ENCODE measurements at regions not wholly inside any gene's neighbourhood (a gene's known extent, or its start where the extent isn't known, plus 50 kb on each side); places are given as distances from the start of the nearest gene placed in this dataset.

DNA sequence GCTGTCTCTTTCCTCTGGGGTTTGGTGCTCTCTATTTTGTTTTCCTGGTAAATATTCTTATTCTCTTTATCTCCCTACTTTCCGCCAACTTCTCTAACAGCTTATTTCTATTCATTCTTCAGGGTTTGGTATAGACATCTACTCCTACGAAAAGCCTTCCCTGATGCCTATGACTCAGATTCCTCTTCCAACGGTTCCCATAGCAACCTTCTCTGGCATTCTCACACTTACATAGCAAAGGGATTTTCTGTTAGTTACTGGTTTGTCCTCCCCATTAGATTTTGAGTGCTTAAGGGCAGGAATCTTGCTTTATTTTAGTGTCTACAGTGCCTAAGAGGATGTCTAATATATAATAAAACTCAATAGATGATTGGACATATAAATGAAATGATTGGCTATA is 407.6 kb upstream of the DEPDC1 start:
- H3K4me3 ChIP-seq, result no peak overlapping the region
- intact Hi-C loops (cut with DNase I; ENCODE audit: low total_unique reads), result no loop called here

DNA sequence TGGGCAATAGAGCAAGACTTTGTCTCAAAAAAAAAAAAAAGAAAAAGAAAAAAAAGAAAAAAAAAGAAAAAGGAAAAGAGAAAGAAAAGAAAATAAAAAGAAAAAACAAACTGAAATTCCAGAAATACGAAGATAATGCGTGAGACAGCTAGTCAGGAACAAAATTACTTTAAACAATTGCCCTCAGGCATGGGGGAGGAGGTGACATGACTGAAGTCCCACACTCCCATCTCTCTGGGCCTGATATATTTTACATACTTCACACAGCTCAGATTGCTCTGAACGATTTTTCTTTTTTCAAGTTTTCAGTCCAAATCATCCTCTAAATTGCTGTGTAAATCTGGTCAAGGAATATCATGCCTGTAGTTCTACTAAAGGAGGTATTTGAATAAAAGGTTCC is 409.5 kb upstream of the DEPDC1 start:
- 75 to 83% (median 76%) methylated on average over 3 of the region's 3 CpGs for WGBS, 5 donors
- Histone ChIP-seq H3K36me3 (no peaks in the 10 kb centered on the region), H3K9me3 (peaks cover 0 to 22% (median 12%) of the 10 kb centered on the region in 8 donors), H3K4me1 (no peaks in the 10 kb centered on the region), H3K27me3 (replicated peaks in 1 of 7) (no peaks in the 10 kb centered on the region), H3K4me3 (no peak overlapping the region), H3K27ac (no peak overlapping the region)
- intact Hi-C loops (cut with DNase I; ENCODE audit: low total_unique reads), result no loop called here
- TF ChIP-seq POLR2A (IDR thresholded peaks at IDR 0.05), result no peak
- TF ChIP-seq, protein P1, sequence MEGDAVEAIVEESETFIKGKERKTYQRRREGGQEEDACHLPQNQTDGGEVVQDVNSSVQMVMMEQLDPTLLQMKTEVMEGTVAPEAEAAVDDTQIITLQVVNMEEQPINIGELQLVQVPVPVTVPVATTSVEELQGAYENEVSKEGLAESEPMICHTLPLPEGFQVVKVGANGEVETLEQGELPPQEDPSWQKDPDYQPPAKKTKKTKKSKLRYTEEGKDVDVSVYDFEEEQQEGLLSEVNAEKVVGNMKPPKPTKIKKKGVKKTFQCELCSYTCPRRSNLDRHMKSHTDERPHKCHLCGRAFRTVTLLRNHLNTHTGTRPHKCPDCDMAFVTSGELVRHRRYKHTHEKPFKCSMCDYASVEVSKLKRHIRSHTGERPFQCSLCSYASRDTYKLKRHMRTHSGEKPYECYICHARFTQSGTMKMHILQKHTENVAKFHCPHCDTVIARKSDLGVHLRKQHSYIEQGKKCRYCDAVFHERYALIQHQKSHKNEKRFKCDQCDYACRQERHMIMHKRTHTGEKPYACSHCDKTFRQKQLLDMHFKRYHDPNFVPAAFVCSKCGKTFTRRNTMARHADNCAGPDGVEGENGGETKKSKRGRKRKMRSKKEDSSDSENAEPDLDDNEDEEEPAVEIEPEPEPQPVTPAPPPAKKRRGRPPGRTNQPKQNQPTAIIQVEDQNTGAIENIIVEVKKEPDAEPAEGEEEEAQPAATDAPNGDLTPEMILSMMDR (IDR thresholded peaks at IDR 0.05 in 8 of 11, conservative IDR thresholded peaks at IDR 0.05 in 3 of 11), result no peak
- no peak for TF ChIP-seq POLR2AphosphoS5 (IDR thresholded peaks at IDR 0.05)
- DNase-seq, result no peak

More for the DNA sequence above, 407.6 kb upstream of the DEPDC1 start:
- TF ChIP-seq, protein P1 (IDR thresholded peaks at IDR 0.05 in 8 of 11, conservative IDR thresholded peaks at IDR 0.05 in 3 of 11), result no peak
- no peak for TF ChIP-seq POLR2AphosphoS5 (IDR thresholded peaks at IDR 0.05)
- Histone ChIP-seq H3K4me1 (no peaks in the 10 kb centered on the region), H3K27ac (no peak overlapping the region), H3K36me3 (no peaks in the 10 kb centered on the region), H3K27me3 (replicated peaks in 1 of 7) (no peaks in the 10 kb centered on the region), H3K9me3 (peaks cover 0 to 7% (median 2%) of the 10 kb centered on the region in 8 donors)
- 76 to 88% (median 82%) methylated on average over 3 of the region's 3 CpGs for WGBS, 5 donors
- DNase-seq, result no peak

DNA sequence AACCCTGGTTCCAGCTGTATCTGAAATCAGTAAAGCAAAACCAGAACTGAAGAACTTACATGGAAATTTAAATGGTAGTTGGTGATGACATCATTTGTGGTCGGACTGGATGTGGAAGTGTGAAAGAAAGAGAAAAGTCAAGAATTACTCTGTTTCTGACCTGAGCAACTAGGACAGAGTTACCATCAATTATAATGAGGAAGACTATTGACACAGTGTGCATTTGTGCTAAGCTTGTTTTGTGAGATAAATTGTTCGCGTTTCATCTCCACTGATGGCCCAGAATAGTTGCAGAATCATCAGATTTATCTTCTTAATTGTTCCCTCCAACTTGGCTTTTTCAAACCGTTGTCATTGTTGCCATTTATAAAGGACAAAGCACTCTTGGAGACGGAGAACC is 410.6 kb upstream of the DEPDC1 start:
- intact Hi-C loops (cut with DNase I; ENCODE audit: low total_unique reads), result no loop called here
- 75 to 86% (median 82%) methylated on average over 5 of the region's 5 CpGs for WGBS, 5 donors
- Histone ChIP-seq H3K4me3 (no peak overlapping the region), H3K9me3 (peaks cover 0 to 22% (median 14%) of the 10 kb centered on the region in 8 donors), H3K4me1 (no peaks in the 10 kb centered on the region), H3K27me3 (replicated peaks in 1 of 7) (no peaks in the 10 kb centered on the region), H3K36me3 (no peaks in the 10 kb centered on the region), H3K27ac (no peak overlapping the region)
- DNase-seq, result no peak
- TF ChIP-seq POLR2A (IDR thresholded peaks at IDR 0.05) (no peak), POLR2AphosphoS5 (IDR thresholded peaks at IDR 0.05) (no peak)
- TF ChIP-seq, protein P1 (IDR thresholded peaks at IDR 0.05 in 8 of 11, conservative IDR thresholded peaks at IDR 0.05 in 3 of 11), result no peak

DNA sequence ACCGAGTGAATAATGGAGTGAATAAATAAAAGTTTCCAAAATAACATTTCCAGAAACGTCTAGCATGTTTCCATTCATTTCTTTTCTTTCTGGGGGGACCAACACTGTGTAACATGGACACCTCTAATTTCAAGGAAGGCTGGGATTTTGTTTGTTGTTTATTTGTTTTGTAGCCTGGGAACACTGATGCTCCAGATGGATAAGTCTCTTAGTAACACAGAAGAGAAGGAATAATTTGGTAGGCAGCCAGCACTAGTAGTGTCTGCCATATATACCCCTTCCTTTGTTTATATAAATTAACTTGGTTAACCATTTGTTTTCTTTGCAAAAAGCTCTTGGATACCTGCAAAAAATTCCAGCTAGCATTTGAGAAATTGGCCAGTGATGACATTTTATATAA is 411.4 kb upstream of the DEPDC1 start:
- DNase-seq, result no peak
- TF ChIP-seq POLR2AphosphoS5 (IDR thresholded peaks at IDR 0.05), result no peak
- TF ChIP-seq POLR2A (IDR thresholded peaks at IDR 0.05), result no peak
- TF ChIP-seq, protein P1 (IDR thresholded peaks at IDR 0.05 in 8 of 11, conservative IDR thresholded peaks at IDR 0.05 in 3 of 11), result no peak
- H3K27ac ChIP-seq, result no peak overlapping the region
- 48 to 78% (median 66%) methylated on average over 2 of the region's 2 CpGs for WGBS, 5 donors
- H3K4me1 ChIP-seq, result no peaks in the 10 kb centered on the region
- intact Hi-C loops (cut with DNase I; ENCODE audit: low total_unique reads), result no loop called here
- H3K4me3 ChIP-seq, result no peak overlapping the region
- no peaks in the 10 kb centered on the region for H3K27me3 ChIP-seq (replicated peaks in 1 of 7)
- no peaks in the 10 kb centered on the region for H3K36me3 ChIP-seq
- H3K9me3 ChIP-seq, result peaks cover 0 to 22% (median 14%) of the 10 kb centered on the region in 8 donors
